Tibial artery (tissue), 4 donors: ENCODE measurements at regions not wholly inside any gene's neighbourhood (a gene's known extent, or its start where the extent isn't known, plus 50 kb on each side); places are given as distances from the start of the nearest gene placed in this dataset.

Source experiments
- DNase-seq, 2 donors: peaks; one replicate each; pipeline ENCODE4 v3.0.0-alpha.2; 2019
- H3K27ac ChIP-seq, 2 donors: fragments of 200-600 bp; sonication (generic) in 1 of 2; 1 replicate in 1 of 2; 2 replicates in 1 of 2; pipeline ENCODE4 v1.5.1; 2018 to 2019; ENCODE audit warnings: mild to moderate bottlenecking in 1 of 2
- H3K27me3 ChIP-seq, 2 donors: fragments of 200-600 bp; sonication (generic) in 1 of 2; one replicate each; pipeline versions ENCODE4 v1.5.1 to v1.6.0; 2016 to 2019
- H3K36me3 ChIP-seq, 3 donors: fragments of 200-600 bp; sonication (generic) in 2 of 3; one replicate each; pipeline ENCODE4 v1.5.1; 2016 to 2019; ENCODE audit warnings: mild to moderate bottlenecking in 2 of 3
- H3K4me1 ChIP-seq, 4 donors: fragments of 200-600 bp; sonication (generic) in 2 of 4; 1 replicate in 3 of 4; 2 replicates in 1 of 4; pipeline ENCODE4 v1.5.1; 2016 to 2019
- H3K4me3 ChIP-seq, 2 donors: fragments of 200-600 bp; sonication (generic) in 1 of 2; 1 replicate in 1 of 2; 2 replicates in 1 of 2; pipeline ENCODE4 v1.5.1; 2018 to 2019; ENCODE audit warnings: mild to moderate bottlenecking in 2 of 2
- H3K9me3 ChIP-seq, 3 donors: fragments of 200-600 bp; sonication (generic) in 1 of 3; one replicate each; pipeline ENCODE4 v1.5.1; 2016 to 2019
- CTCF ChIP-seq, 2 experiments: fragments of 200-600 bp in 1 of 2; fragments of 450-650 bp in 1 of 2; IDR thresholded peaks; one replicate each; pipeline ENCODE4 v1.5.1; 2017 to 2019; ENCODE audit warnings: antibody characterized with exemption in 2 of 2, mild to moderate bottlenecking in 1 of 2, moderate library complexity in 1 of 2
- intact Hi-C: fragments of 100-400 bp; cut with DNase I; formaldehyde crosslinking; loops from one replicate; pipeline ENCODE4 v1.15.0; 2023; ENCODE audit warnings: low total_unique reads

GRCh38 chr15:70503073-70503745, 260.1 kb downstream of the UACA start:
- Histone ChIP-seq H3K4me3 (no peak overlapping the region), H3K27ac (no peak overlapping the region), H3K4me1 (peaks cover 4 to 32% (median 29%) of the 10 kb centered on the region in 4 donors), H3K27me3 (no peaks in the 10 kb centered on the region), H3K9me3 (no peaks in the 10 kb centered on the region), H3K36me3 (no peaks in the 10 kb centered on the region)
- no peak for DNase-seq
- intact Hi-C loops = no loop called here
- TF ChIP-seq CTCF (IDR thresholded peaks at IDR 0.05) = no peak

GRCh38 chr15:70502529-70502928, 260.8 kb downstream of the UACA start:
- H3K4me3 ChIP-seq = no peak overlapping the region

GRCh38 chr15:70501849-70502248, 261.5 kb downstream of the UACA start:
- intact Hi-C loops = no loop called here

More at GRCh38 chr15:70502529-70502928, 260.8 kb downstream of the UACA start:
- intact Hi-C loops = no loop called here
- Histone ChIP-seq H3K27me3 (no peaks in the 10 kb centered on the region), H3K27ac (no peak overlapping the region), H3K36me3 (no peaks in the 10 kb centered on the region), H3K9me3 (no peaks in the 10 kb centered on the region), H3K4me1 (peaks cover 4 to 32% (median 29%) of the 10 kb centered on the region in 4 donors)
- TF ChIP-seq CTCF (IDR thresholded peaks at IDR 0.05) = no peak
- DNase-seq = no peak

GRCh38 chr15:70501121-70501727, 262.1 kb downstream of the UACA start:
- no peak for TF ChIP-seq CTCF (IDR thresholded peaks at IDR 0.05)
- no peak for DNase-seq
- no peaks in the 10 kb centered on the region for H3K36me3 ChIP-seq
- H3K9me3 ChIP-seq = no peaks in the 10 kb centered on the region
- H3K27me3 ChIP-seq = no peaks in the 10 kb centered on the region
- intact Hi-C loops = no loop called here
- peaks cover 4 to 26% (median 26%) of the 10 kb centered on the region in 4 donors for H3K4me1 ChIP-seq
- H3K27ac ChIP-seq = no peak overlapping the region
- no peak overlapping the region for H3K4me3 ChIP-seq

More at GRCh38 chr15:70501849-70502248, 261.5 kb downstream of the UACA start:
- Histone ChIP-seq H3K36me3 (no peaks in the 10 kb centered on the region), H3K27ac (no peak overlapping the region), H3K4me3 (no peak overlapping the region), H3K27me3 (no peaks in the 10 kb centered on the region), H3K9me3 (no peaks in the 10 kb centered on the region), H3K4me1 (peaks cover 4 to 32% (median 29%) of the 10 kb centered on the region in 4 donors)
- DNase-seq = no peak
- no peak for TF ChIP-seq CTCF (IDR thresholded peaks at IDR 0.05)

GRCh38 chr15:70499791-70500190, 263.6 kb downstream of the UACA start:
- no peaks in the 10 kb centered on the region for H3K9me3 ChIP-seq
- H3K36me3 ChIP-seq = no peaks in the 10 kb centered on the region
- intact Hi-C loops = no loop called here
- H3K27me3 ChIP-seq = no peaks in the 10 kb centered on the region
- no peak for DNase-seq
- TF ChIP-seq CTCF (IDR thresholded peaks at IDR 0.05) = no peak
- no peak overlapping the region for H3K4me3 ChIP-seq
- H3K27ac ChIP-seq = no peak overlapping the region
- peaks cover under 1 to 19% (median 12%) of the 10 kb centered on the region in 4 donors for H3K4me1 ChIP-seq
